NCI-H2081 (cell line): ENCODE measurements at regions not wholly inside any gene's neighbourhood (a gene's known extent, or its start where the extent isn't known, plus 50 kb on each side); places are given as distances from the start of the nearest gene placed in this dataset.
A peak's percentile ranks its signal among the peaks of the same experiment; 100 is the strongest.
"Not testable (repeated sequence)": the region's sequence is repeated elsewhere in the genome, so short reads cannot be mapped to it uniquely, and the experiment has no call there.

Source experiments
- DNase-seq, 2 experiments: peaks; one replicate each; lab custom pipeline; 2025; lab: John Stamatoyannopoulos, UW

DNA sequence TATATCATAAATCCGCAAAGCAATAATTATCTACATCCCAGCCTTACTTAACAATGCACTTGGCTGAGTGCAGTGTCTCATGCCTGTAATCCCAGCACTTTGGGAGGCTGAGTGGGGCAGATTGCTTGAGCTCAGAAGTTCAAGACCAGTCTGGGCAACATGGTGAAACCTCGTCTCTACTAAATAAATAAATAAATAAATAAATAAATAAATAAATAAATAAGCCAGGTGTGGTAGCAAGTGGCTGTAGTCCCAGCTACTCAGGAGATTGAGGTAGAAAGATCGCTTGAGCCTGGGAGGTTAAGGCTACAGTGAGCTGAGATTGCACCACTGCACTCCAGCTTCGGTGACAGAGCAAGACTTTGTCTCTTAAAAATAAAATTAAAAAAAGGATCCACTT lies 898.1 kb downstream of the DNAJB9 start:
- not testable (repeated sequence) for DNase-seq

- no peak for DNase-seq
These were observed 903.5 kb downstream of the DNAJB9 start for GRCh38 chr7:109473172-109473571.

DNA sequence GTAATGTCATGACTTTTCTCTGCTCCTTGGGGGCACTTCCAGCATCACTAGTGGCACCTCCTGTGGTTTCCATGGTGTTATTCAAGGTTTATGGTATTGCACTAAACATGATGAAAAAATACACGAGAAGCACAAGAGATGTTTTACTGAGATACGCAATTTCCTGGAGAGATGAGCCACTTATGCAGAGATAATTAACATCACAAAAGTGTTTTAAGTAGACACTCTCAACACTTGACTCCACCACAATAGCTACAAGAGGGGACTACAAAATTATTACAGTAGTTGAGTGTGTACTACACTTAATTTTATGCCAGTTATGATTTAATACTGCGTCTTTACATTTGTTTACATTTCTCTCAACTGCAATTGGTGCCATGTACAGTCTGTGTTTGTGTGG lies 906.7 kb downstream of the DNAJB9 start:
- DNase-seq = no peak

DNA sequence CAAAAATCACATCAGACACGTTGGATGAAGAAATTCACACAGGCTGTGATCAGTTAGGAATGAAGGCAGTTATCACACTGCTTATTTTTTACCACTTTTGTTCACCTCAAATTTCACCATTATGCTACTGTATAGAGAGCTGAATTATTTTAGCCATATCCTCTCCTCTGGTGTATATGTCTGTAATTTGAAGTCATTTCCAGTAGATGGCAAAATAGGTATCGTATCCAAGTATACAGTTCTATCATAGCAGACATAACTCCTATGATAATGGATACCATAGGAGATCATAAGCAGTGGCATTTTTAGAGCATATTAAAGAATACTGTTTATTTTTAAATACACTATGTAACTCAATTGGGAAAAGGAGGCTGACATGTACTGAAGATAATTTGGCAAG lies 909.7 kb downstream of the DNAJB9 start:
- DNase-seq = peak; percentile 1 to 22

DNA sequence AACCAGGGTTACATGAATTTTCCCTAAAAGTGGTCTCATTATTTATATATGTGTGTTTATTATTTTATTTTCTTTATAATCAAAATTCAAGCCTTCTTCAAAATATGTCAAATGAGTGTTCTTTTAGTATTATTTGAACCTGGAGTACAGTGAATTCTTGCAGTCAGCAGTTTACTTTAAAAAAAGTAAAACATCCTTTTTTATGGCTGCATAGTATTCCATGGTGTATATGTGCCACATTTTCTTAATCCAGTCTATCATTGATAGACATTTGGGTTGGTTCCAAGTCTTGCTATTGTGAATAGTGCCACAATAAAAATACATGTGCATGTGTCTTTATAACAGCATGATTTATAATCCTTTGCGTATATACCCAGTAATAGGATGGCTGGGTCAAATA lies 920.9 kb downstream of the DNAJB9 start:
- DNase-seq = not testable (repeated sequence)

GRCh38 chr7:109497053-109497452 lies 927.4 kb downstream of the DNAJB9 start:
- no peak for DNase-seq

DNA sequence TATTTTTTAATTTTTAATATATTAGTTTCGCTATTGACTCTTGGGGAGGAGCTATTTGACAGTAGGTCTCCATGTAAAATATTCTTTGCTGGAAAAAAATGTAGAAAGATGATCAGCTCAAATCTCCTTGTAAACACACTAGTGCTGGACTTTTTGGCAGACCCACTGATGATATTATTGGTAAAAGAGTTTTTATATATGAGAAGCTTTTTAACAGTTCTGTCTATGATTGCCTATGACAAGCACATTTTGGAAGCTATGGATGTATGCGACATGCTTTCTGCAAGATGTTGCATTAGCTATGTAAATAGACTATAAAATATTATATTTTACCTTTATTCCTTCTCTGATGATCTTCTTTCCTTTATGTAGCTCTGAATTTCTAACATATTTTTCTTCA lies 928.5 kb downstream of the DNAJB9 start:
- no peak for DNase-seq

DNA sequence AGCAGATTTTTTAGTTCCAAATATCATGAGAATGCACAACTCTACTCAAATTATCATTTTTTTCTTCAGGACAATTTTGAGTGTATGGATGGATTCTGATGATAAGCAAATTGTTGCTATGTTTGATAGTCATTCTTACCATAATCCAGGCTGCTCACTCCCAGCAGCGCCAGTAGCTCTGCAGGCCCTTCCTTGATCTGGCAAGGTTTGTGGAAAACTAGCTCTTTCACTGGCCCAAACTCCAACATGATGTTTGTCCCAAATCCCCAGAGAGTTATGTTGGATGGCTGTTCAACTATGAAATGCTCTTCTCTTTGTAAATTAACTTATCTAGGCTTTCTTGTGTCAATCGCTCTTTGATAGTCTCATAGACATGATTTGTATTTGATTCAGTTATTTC lies 933.7 kb downstream of the DNAJB9 start:
- DNase-seq = no peak

DNA sequence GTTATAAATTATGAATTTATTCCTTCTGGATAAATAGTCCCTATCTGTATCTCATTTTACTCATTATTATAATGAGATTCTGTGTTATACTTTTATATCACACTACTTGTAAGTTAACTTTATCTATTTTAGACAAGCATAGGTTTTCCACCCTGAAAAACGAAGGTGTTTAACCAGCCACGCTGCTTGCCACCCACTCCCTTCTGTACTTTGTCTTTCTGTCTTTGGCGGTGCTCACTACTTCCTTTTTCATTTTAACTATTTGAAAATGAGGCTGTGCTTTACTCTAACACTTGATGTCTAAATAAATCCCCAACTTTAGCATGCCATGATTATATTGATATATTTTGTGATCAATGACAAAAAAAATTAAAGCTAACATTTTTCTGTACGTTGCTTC lies 952.9 kb downstream of the DNAJB9 start:
- DNase-seq = no peak

- no peak for DNase-seq
These were observed 958.2 kb downstream of the DNAJB9 start for GRCh38 chr7:109527833-109528232.

DNA sequence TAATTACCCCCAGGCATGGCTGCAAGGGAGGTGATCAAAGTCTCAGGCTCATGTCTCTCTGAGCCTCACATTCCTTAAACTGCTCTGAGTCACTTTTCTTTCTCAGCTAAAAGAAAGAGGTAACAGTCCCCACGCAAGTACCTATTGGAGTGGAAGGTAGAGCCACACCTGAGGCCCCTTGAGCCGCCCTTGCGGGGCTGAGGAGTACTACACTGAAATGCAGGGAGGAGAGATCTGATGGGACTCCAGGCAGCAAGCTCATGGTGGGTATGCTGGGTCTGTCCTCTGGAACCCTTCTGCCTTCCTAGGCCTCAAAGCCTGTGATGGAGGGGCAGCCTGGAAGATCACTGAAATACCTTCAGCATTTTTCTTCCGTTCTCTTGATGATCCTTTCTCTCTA lies 960.0 kb downstream of the DNAJB9 start:
- no peak for DNase-seq

DNA sequence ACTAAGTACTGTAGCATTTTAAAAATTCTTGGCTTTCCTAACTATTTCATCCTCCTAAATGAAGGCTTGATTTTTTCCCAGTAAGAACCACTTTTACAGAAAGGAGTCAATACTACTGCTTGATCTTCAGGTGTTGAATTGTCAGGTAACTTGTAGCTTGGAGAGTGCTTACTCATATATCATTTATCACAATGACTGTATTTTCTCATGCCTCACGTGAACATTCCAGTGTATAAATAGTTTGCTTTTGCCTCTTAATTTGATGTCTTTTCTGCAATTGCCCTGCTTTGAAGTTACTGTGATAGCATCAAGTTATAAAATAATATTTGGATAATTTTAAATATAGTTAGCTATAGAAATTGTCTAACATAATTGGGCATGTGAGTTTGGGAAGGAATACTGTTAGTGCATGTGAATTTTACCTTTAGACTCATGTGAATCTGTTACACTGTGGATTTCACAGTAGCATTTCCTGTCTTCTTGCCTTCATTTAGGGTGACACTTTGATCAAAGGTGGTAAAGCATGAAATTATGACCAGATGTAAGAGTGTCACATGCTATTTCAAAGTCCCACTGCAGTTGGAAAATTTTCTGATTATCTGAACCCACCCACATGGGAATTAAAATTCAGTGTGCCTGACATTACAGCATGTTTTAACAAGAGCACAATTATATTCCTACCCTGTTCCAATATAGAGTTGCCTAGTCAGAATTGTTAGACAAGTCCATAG lies 962.8 kb downstream of the DNAJB9 start:
- no peak for DNase-seq

DNA sequence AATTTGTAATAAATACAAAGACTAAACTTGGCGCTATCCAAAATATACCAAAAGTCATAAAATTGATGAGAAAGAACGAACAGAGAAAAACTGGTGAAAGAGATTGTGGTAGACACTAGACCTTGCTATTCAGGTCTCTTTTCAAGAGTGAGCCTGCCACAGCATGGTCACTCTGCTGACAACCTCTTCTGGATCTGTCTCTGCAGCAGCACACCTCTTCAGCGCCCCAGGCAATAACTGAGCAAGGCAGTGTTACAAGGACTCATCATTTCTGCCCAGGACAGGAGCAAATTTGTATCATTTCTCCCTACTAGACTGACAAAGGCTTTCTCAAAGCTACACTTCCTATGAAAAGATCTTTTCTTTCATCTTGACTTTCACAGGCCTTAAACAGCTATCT lies 976.0 kb downstream of the DNAJB9 start:
- DNase-seq = no peak

GRCh38 chr7:109549471-109550193 lies 980.0 kb downstream of the DNAJB9 start:
- DNase-seq = no peak

GRCh38 chr7:109552017-109552416 lies 982.3 kb downstream of the DNAJB9 start:
- no peak for DNase-seq

- no peak for DNase-seq
These were observed 1007.6 kb downstream of the DNAJB9 start for GRCh38 chr7:109577265-109577664.

DNA sequence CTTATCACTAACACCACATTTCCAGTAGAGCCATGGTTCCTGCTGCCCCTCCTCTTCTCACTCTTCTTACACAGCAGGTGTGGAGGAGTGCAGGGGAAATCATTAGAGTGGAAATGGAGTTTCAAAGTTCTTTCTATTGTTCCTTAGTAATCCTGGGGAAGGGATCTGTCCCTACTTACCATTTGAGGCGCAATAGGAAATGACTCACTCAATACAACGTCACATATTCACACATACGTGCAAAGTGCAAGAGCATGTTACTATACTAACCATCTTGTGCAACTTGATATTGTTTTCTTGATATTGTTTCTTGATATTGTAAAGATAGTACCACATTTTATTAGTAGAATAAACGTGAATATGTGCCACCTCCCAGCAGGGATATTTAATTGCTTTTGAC lies 1010.2 kb downstream of the DNAJB9 start:
- DNase-seq = no peak

DNA sequence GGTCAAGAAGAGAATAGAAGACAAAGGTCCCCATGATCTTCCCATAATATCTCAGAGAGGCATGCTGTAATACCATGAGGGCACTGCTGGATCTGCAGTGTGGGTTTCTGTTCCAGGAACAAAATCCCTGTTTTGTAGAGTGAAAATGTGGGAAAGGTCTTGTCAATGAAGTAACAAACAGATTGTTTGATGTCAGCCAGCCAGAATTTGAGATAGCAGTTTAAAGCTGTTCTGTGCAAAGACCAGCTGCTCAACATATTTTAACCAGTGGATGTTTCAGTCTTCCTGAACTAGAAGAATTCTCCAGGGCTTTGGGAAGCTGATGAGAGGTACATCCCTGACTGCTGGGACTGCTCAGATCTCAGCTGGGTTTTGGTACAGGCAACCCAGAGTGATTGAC lies 1012.5 kb downstream of the DNAJB9 start:
- no peak for DNase-seq

DNA sequence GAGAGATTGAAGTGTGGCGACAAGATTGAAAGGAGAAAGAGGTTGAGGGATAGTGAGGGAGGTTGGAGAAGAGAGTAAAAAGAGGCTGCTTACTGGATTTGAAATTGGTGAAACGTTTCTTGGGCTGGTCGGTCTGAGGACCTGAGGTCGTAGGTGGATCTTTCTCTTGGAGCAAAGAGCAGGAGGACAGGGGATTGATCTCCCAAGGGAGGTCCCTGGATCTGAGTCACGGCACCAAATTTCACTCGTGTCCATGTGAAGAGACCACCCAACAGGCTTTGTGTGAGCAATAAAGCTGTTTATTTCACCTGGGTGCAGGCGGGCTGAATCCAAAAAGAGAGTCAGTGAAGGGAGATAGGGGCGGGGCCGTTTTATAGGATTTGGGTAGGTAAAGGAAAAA lies 1027.3 kb downstream of the DNAJB9 start:
- DNase-seq = not testable (repeated sequence)

GRCh38 chr7:109611656-109612055 lies 1042.0 kb downstream of the DNAJB9 start:
- DNase-seq = peak; percentile 19 to 76

- no peak for DNase-seq
These were observed 1046.9 kb downstream of the DNAJB9 start for GRCh38 chr7:109616551-109617069.

GRCh38 chr7:109622320-109622719 lies 1052.6 kb downstream of the DNAJB9 start:
- no peak for DNase-seq

DNA sequence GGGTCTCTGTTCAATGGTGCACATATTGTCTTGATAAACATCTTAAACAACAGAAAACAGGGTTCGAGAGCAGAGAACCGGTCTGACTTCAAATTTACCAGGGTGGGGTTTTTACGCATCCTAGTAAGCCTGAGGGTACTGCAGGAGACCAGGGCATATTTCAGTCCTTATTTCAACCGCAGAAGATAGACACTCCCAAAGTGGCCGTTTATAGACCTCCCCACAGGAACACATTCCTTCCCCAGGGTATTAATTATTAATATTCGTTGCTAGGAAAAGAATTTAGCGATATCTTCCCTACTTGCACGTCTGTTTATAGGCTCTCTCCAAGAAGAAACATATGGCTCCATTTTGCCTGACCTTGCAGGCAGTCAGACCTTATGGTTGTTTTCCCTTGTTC lies 1063.2 kb downstream of the DNAJB9 start:
- DNase-seq = not testable (repeated sequence)
